GM12878 (cell line): ENCODE measurements at regions not wholly inside any gene's neighbourhood (a gene's known extent, or its start where the extent isn't known, plus 50 kb on each side); places are given as distances from the start of the nearest gene placed in this dataset.

Source experiments
- ATAC-seq: fragments of 200-7000 bp; cut with Tn5 transposase; 3 replicates; pipeline ENCODE4 v1.9.1; 2020; ENCODE audit warnings: mild to moderate bottlenecking, moderate library complexity
- BruUV-seq: library from RNA; stranded (reverse); fragments of 400-500 nt; replicated peaks from 2 replicates; lab custom pipeline; 2021; lab: Mats Ljungman, UMichigan
- CTCF ChIA-PET: fragments of 300-600 bp; sonication (Branson Sonifier 250); formaldehyde crosslinking; extraction: SDS; loops from one replicate; lab custom pipeline; 2021; ENCODE audit warnings: inconsistent platforms; lab: Yijun Ruan, JAX
- POLR2A ChIA-PET: fragments of 350-600 bp; formaldehyde crosslinking; extraction: SDS; loops from one replicate; lab custom pipeline; 2021; ENCODE audit warnings: inconsistent platforms; lab: Charles Lee
- RAD21 ChIA-PET: fragments of 300-600 bp; sonication (Branson Sonifier 250); formaldehyde crosslinking; loops from one replicate; lab custom pipeline; 2023; ENCODE audit warnings: antibody characterized with exemption; ENCODE audit not compliant: unreplicated experiment; lab: Charles Lee
- SMC1A ChIA-PET: fragments of 300-600 bp; sonication (Branson Sonifier 250); formaldehyde crosslinking; loops from one replicate; lab custom pipeline; 2023; ENCODE audit not compliant: unreplicated experiment, uncharacterized antibody; lab: Charles Lee
- DNase-seq: peaks from one replicate; pipeline ENCODE4 v3.0.0-alpha.2; 2011; ENCODE audit warnings: low read depth, low spot score
- FAIRE-seq: peaks from 3 replicates; lab custom pipeline; 2011; peaks lifted over from hg19 to GRCh38; lab: Jason Lieb, UNC
- H2AFZ ChIP-seq: 2 replicates; pipeline ENCODE4 v1.6.0; 2011; ENCODE audit warnings: low read depth, low read length, control low read depth; ENCODE audit not compliant: control insufficient read depth
- H3K27ac ChIP-seq: 2 replicates; pipeline ENCODE4 v1.5.1; 2011; ENCODE audit warnings: control low read depth; ENCODE audit not compliant: control insufficient read depth, insufficient read depth
- H3K27me3 ChIP-seq, 2 experiments: replicated peaks in 1 of 2; 2 replicates each; pipeline versions ENCODE4 v1.6.0 to v1.6.1; 2011; ENCODE audit warnings: low read length in 1 of 2; ENCODE audit not compliant: control insufficient read depth in 2 of 2, insufficient read depth in 2 of 2
- H3K36me3 ChIP-seq, 2 experiments: 2 replicates each; pipeline ENCODE4 v1.5.1; 2011; ENCODE audit warnings: low read length in 1 of 2; ENCODE audit not compliant: control insufficient read depth in 2 of 2, insufficient read depth in 2 of 2
- H3K4me1 ChIP-seq: 2 replicates; pipeline ENCODE4 v1.6.1; 2011; ENCODE audit warnings: mild to moderate bottlenecking, low read length, moderate library complexity, mixed read lengths; ENCODE audit not compliant: control insufficient read depth, insufficient read depth
- H3K4me2 ChIP-seq: 2 replicates; pipeline ENCODE4 v1.6.0; 2011; ENCODE audit warnings: control low read depth; ENCODE audit not compliant: control insufficient read depth, insufficient read depth
- H3K4me3 ChIP-seq: fragments of 200-600 bp; sonication (generic); 2 replicates; pipeline ENCODE4 v1.5.1; 2016
- H3K79me2 ChIP-seq: 2 replicates; pipeline ENCODE4 v1.6.0; 2011; ENCODE audit warnings: low read length; ENCODE audit not compliant: control insufficient read depth, insufficient read depth
- H3K9ac ChIP-seq: 2 replicates; pipeline ENCODE4 v1.8.0; 2011; ENCODE audit warnings: low read length, control low read depth, mixed read lengths; ENCODE audit not compliant: control insufficient read depth, insufficient read depth
- H3K9me3 ChIP-seq: replicated peaks from 3 replicates; pipeline ENCODE4 v1.5.1; 2011; ENCODE audit warnings: mild to moderate bottlenecking, low read length; ENCODE audit not compliant: control insufficient read depth, insufficient read depth
- H4K20me1 ChIP-seq: 2 replicates; pipeline ENCODE4 v1.6.0; 2011; ENCODE audit not compliant: control insufficient read depth, insufficient read depth
- GABPA ChIP-seq: IDR thresholded peaks from 2 replicates; pipeline ENCODE4 v1.6.1; 2014; ENCODE audit warnings: antibody characterized with exemption, low read depth, mild to moderate bottlenecking, inconsistent platforms
- NFYB ChIP-seq: IDR thresholded peaks from 2 replicates; pipeline ENCODE4 v1.6.1; 2011; ENCODE audit warnings: low read depth, mild to moderate bottlenecking, low read length, improper control_type of control experiment, moderate library complexity; ENCODE audit not compliant: insufficient read depth
- POU2F2 ChIP-seq: IDR thresholded peaks from 3 replicates; pipeline ENCODE4 v1.6.1; 2011; ENCODE audit warnings: low read depth, mild to moderate bottlenecking, low read length, borderline replicate concordance
- RFX5 ChIP-seq: IDR thresholded peaks from 2 replicates; pipeline ENCODE4 v1.6.1; 2011; ENCODE audit warnings: low read depth, low read length, improper control_type of control experiment
- ZSCAN29 ChIP-seq: fragments of 450-650 bp; IDR thresholded peaks from 2 replicates; pipeline ENCODE4 v1.6.1; 2017; ENCODE audit warnings: mild to moderate bottlenecking, moderate library complexity
- WGBS: methylation state at CpG from one replicate; pipeline ENCODE4 v1.1.6; 2016; ENCODE audit warnings: low lambda C conversion rate; ENCODE audit not compliant: insufficient replicate concordance, insufficient coverage; ENCODE audit errors: missing lambda C conversion rate; 5-methylcytosine and 5-hydroxymethylcytosine counted together
- in situ Hi-C: fragments of 300-500 bp; cut with MboI; formaldehyde crosslinking; loops from 9 replicates; pipeline ENCODE4 v1.14.3; 2018; ENCODE audit warnings: mixed read lengths
- intact Hi-C: fragments of 100-400 bp; cut with micrococcal nuclease; formaldehyde crosslinking; loops from one replicate; pipeline ENCODE4 v1.14.2; 2022; ENCODE audit not compliant: unreplicated experiment
- TF ChIP-seq, protein P1 (sequence below): fragments of 450-650 bp; conservative IDR thresholded peaks from 2 replicates; pipeline ENCODE4 v1.6.1; 2017; ENCODE audit warnings: mild to moderate bottlenecking, moderate library complexity

DNA sequence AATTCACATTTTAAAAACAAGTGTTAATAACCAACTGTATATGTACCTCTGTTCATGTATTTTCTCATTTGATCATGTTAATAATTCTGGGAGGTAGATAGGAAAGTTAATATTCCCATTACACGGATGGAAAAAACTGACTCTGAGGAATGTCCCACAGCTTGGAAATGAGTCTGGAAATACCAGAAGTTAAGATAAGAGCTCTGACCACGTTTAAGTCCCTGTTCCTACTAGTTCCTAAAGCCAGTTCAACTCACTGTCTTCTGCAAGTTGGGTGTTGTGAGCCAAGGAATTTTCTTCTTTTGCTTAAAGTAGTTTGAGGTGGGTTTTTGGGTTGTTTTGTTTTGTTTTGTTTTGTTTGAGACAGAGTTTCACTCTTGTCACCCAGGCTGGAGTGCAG is 104.5 kb downstream of the TMEM30B start:
- TF ChIP-seq RFX5 (no peak), GABPA (no peak), POU2F2 (no peak), ZSCAN29 (no peak), NFYB (no peak)
- TF ChIP-seq, protein P1, sequence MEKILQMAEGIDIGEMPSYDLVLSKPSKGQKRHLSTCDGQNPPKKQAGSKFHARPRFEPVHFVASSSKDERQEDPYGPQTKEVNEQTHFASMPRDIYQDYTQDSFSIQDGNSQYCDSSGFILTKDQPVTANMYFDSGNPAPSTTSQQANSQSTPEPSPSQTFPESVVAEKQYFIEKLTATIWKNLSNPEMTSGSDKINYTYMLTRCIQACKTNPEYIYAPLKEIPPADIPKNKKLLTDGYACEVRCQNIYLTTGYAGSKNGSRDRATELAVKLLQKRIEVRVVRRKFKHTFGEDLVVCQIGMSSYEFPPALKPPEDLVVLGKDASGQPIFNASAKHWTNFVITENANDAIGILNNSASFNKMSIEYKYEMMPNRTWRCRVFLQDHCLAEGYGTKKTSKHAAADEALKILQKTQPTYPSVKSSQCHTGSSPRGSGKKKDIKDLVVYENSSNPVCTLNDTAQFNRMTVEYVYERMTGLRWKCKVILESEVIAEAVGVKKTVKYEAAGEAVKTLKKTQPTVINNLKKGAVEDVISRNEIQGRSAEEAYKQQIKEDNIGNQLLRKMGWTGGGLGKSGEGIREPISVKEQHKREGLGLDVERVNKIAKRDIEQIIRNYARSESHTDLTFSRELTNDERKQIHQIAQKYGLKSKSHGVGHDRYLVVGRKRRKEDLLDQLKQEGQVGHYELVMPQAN: no peak
- Histone ChIP-seq H4K20me1 (no peaks in the 10 kb centered on the region), H3K4me1 (peaks cover 7% of the 10 kb centered on the region), H3K79me2 (no peaks in the 10 kb centered on the region), H3K9me3 (no peaks in the 10 kb centered on the region; the same call in 2 of the 3 replicates), H3K9ac (no peak overlapping the region), H2AFZ (no peak overlapping the region), H3K36me3 (no peaks in the 10 kb centered on the region), H3K27ac (no peak overlapping the region), H3K4me3 (no peak overlapping the region), H3K4me2 (no peak overlapping the region), H3K27me3 (no peaks in the 10 kb centered on the region)
- ChIA-PET POLR2A (no interaction called here), CTCF (no interaction called here), RAD21 (interaction anchor here (0.8 kb wide), 1 partner anchor 87 kb away, joined by 3 read pairs; no protein-coding TSS in a partner anchor), SMC1A (interaction anchor here (0.8 to 2.7 kb wide), 5 partner anchors 9 to 73 kb away, joined by 3 to 9 read pairs (median 4); no protein-coding TSS in a partner anchor)
- ATAC-seq (no peak), FAIRE-seq (no peak), DNase-seq (no peak)
- BruUV-seq: no TSS peak
- intact Hi-C loops: no loop called here
- 48% methylated on average over 2 of the region's 2 CpGs for WGBS
- in situ Hi-C loops: no loop called here
